Thyroid gland (tissue), 4 donors: ENCODE measurements at regions not wholly inside any gene's neighbourhood (a gene's known extent, or its start where the extent isn't known, plus 50 kb on each side); places are given as distances from the start of the nearest gene placed in this dataset.

Experiments used
- CTCF ChIP-seq, 6 experiments: fragments of 200-600 bp in 3 of 6; fragments of 450-650 bp in 3 of 6; sonication (generic) in 3 of 6; IDR thresholded peaks; one replicate each; pipeline ENCODE4 v1.5.1; 2016 to 2019; ENCODE audit warnings: antibody characterized with exemption in 6 of 6, mild to moderate bottlenecking in 2 of 6, inconsistent platforms in 1 of 6, moderate library complexity in 1 of 6
- POLR2A ChIP-seq, 2 donors: fragments of 450-650 bp; IDR thresholded peaks; one replicate each; pipeline ENCODE4 v1.6.1; 2017; ENCODE audit warnings: antibody characterized with exemption in 2 of 2, mild to moderate bottlenecking in 2 of 2, moderate library complexity in 1 of 2

- TF ChIP-seq CTCF (IDR thresholded peaks at IDR 0.05), result no peak
- TF ChIP-seq POLR2A (IDR thresholded peaks at IDR 0.05), result no peak
Measured at GRCh38 chr4:27917381-27917780, 1056.7 kb downstream of the STIM2 start.
